Loucy (cell line): ENCODE measurements at regions not wholly inside any gene's neighbourhood (a gene's known extent, or its start where the extent isn't known, plus 50 kb on each side); places are given as distances from the start of the nearest gene placed in this dataset.

Experiments used
- CTCF ChIP-seq: fragments of 200-600 bp; sonication (generic); conservative IDR thresholded peaks from 2 replicates; pipeline ENCODE4 v1.5.1; 2014; ENCODE audit warnings: mild to moderate bottlenecking, antibody characterized with exemption, low read length
- EZH2phosphoT487 ChIP-seq: fragments of 200-600 bp; IDR thresholded peaks from 2 replicates; pipeline ENCODE4 v1.6.1; 2018; ENCODE audit warnings: antibody characterized with exemption, mild to moderate bottlenecking, moderate library complexity, borderline replicate concordance

GRCh38 chr1:98352378-98352777 is 309.1 kb upstream of the SNX7 start:
- no peak for TF ChIP-seq CTCF
- TF ChIP-seq EZH2phosphoT487 = no peak
